Activated T-helper 17 cell treated with anti-CD3 and anti-CD28 coated beads, Interleukin-2, amount 50 U/mL, for 72 hours (primary cell): ENCODE measurements at regions not wholly inside any gene's neighbourhood (a gene's known extent, or its start where the extent isn't known, plus 50 kb on each side); places are given as distances from the start of the nearest gene placed in this dataset.
"Not testable (repeated sequence)": the region's sequence is repeated elsewhere in the genome, so short reads cannot be mapped to it uniquely, and the experiment has no call there.

Source experiments
- ATAC-seq: fragments of 150-1000 bp; cut with Tn5 transposase; replicated peaks from 2 replicates; pipeline ENCODE4 v1.10.0; 2021; ENCODE audit warnings: mild to moderate bottlenecking, moderate library complexity
- H3K27ac Mint-ChIP-seq: one replicate; pipeline ENCODE4 v1.8.0; 2022; ENCODE audit warnings: mixed read lengths
- H3K27me3 Mint-ChIP-seq: one replicate; pipeline ENCODE4 v1.8.0; 2022; ENCODE audit warnings: mixed read lengths
- H3K36me3 Mint-ChIP-seq: one replicate; pipeline ENCODE4 v1.8.0; 2022; ENCODE audit warnings: low read depth, mild to moderate bottlenecking, mixed read lengths
- H3K4me1 Mint-ChIP-seq: one replicate; pipeline ENCODE4 v1.8.0; 2022; ENCODE audit warnings: mixed read lengths
- H3K4me3 Mint-ChIP-seq: one replicate; pipeline ENCODE4 v1.8.0; 2022; ENCODE audit warnings: mild to moderate bottlenecking, mixed read lengths
- H3K9me3 Mint-ChIP-seq: one replicate; pipeline ENCODE4 v1.8.0; 2022; ENCODE audit warnings: mixed read lengths

DNA sequence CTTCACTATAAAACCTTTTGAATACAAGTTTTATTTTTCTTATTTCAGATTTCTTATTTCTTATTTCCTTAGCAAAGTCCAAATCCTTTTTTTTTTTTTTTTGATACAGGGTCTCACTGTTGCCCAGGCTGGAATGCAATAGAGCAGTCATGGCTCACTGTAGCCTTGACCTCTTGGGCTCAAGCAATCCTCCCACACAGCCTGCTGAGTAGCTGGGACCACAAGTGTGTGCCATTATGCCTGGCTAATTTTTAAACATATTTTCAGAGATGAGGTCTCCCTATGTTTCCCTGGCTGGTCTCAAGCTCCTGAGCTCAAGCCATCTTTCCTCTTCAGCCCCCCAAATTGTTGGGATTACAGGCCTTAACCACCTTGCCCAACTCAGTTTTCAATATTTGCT, 334.3 kb downstream of the DLEU7 start:
- no peak overlapping the region for H3K4me3 Mint-ChIP-seq
- H3K36me3 Mint-ChIP-seq: no peaks in the 10 kb centered on the region
- H3K27me3 Mint-ChIP-seq: no peaks in the 10 kb centered on the region
- no peaks in the 10 kb centered on the region for H3K4me1 Mint-ChIP-seq
- no peak for ATAC-seq
- no peak overlapping the region for H3K27ac Mint-ChIP-seq
- no peaks in the 10 kb centered on the region for H3K9me3 Mint-ChIP-seq

DNA sequence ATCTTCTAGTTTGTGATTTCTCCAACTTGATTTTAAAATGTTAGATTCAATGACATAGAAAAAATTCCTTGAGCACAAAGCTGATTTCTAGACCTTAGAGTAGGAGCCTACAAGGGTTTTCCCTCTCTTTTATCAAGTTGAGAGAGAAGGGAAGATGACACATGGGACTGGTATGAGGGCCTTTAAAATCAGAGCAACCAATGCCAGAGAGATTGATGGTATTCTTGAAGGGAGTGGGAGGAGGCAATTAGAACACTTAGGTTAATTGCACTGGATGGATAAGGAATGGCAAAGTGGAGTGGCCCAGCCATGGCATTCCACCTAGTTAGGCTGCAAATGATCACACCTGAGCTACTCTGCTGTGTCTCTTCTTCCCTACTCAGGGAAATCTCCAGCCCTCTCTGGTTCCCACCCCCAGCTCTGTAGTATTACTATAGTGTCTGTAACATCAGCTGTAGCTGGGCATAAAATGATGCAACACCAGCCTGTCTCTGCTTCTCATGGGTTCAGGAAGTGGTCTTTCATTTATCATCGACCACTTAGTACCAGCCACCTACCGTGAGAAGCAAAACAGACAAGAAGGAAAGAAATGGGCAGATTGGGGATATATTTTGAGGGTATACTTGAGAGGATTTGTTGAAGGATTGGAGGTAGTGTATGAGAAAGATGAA, 333.6 kb downstream of the DLEU7 start:
- H3K9me3 Mint-ChIP-seq: no peaks in the 10 kb centered on the region
- H3K27ac Mint-ChIP-seq: no peak overlapping the region
- no peaks in the 10 kb centered on the region for H3K27me3 Mint-ChIP-seq
- no peaks in the 10 kb centered on the region for H3K4me1 Mint-ChIP-seq
- no peak overlapping the region for H3K4me3 Mint-ChIP-seq
- no peak for ATAC-seq
- no peaks in the 10 kb centered on the region for H3K36me3 Mint-ChIP-seq

DNA sequence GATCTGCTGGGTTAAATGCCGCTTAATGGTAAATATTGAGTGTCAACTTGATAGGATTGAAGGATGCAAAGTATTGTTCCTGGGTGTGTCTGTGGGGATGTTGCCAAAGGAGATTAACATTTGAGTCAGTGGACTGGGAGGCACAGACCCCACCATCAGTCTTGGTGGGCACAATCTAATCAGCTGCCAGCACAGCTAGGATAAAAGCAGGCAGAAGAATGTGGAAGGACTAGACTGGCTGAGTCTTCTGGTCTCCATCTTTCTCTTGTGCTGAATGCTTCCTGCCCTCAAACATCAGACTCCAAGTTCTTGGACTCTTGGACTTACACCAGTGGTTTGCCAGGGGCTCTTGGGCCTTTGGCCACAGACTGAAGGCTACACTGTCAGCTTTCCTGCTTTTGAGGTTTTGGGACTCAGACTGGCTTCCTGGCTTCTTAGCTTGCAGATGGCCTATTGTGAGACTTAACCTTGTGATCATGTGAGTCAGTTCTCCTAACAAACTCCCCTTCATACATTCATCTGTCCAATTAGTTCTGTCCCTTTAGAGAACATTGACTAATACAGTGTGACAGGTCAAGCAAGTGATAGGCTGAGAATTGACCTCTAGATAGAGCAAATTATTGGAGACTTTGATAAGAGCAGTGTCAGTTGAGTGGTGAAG, 332.5 kb downstream of the DLEU7 start:
- not testable (repeated sequence) for H3K4me1 Mint-ChIP-seq, H3K27me3 Mint-ChIP-seq, ATAC-seq, H3K27ac Mint-ChIP-seq, H3K36me3 Mint-ChIP-seq, H3K9me3 Mint-ChIP-seq, H3K4me3 Mint-ChIP-seq

DNA sequence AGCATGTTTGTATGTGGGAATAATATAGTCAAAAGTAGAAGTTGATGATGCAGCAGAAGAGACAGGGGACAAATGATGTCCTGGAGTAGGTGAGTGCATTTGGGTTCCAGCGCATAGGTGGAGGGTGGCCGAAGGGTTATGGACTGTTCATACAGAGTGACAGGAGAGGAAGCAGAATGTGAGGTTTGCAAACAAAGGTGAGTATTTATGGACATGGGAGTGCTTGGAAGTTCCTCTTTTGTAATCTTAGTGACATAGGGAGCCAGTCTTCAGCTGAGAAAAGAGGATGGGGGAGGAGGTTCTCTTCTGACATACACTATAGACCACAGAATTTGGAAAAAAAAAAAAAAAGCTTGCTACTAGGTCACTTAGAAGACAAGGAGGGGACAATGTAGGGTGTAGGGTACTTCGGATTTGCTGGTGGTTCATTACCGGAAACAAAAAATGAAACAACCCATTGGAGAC, 331.6 kb downstream of the DLEU7 start:
- Mint-ChIP-seq H3K4me3 (no peak overlapping the region), H3K27ac (no peak overlapping the region), H3K36me3 (no peaks in the 10 kb centered on the region), H3K9me3 (no peaks in the 10 kb centered on the region), H3K27me3 (no peaks in the 10 kb centered on the region), H3K4me1 (no peaks in the 10 kb centered on the region)
- ATAC-seq: peak; percentile 53

DNA sequence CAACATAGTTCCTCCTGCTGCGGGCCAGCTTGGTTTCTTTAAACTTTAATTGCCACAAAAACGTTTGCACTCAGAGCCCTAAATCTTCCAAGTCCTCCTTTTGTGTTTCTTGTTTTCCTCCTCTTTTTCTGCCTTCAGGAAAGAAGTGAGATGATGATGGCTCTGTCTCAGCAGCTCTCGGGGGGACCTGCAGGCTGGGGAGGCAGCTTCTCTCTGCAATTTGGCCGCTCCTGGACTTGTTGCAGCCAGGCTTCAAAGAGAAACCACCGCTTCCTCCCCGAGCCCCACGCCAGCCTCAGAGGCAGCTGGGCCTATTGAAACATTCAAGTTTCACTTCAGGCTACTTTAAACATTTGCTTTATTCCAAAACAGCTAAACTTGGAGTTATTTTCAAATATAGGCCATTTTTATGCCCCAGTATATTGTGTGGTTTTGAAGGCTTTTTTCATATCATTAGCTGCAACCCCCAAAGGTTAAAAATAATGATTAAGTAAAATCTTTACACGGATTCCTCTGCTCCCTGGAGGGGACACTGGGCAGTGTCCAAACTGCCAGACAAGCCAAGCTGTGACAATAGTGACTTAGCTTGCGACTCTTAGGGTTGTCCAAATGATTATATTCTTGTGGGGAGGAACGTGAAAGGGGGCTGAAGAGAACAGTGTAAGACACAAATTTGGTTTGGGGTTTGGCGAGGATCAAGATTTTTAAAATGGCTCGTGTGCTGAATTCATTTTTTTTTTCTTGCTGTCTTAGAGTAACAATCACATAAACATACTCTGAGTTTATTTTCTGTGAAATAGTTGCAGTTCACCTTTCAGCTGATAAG, 330.8 kb downstream of the DLEU7 start:
- no peak overlapping the region for H3K27ac Mint-ChIP-seq
- ATAC-seq: peak; percentile 84
- no peaks in the 10 kb centered on the region for H3K36me3 Mint-ChIP-seq
- H3K27me3 Mint-ChIP-seq: no peaks in the 10 kb centered on the region
- H3K4me1 Mint-ChIP-seq: no peaks in the 10 kb centered on the region
- H3K9me3 Mint-ChIP-seq: no peaks in the 10 kb centered on the region
- H3K4me3 Mint-ChIP-seq: no peak overlapping the region

DNA sequence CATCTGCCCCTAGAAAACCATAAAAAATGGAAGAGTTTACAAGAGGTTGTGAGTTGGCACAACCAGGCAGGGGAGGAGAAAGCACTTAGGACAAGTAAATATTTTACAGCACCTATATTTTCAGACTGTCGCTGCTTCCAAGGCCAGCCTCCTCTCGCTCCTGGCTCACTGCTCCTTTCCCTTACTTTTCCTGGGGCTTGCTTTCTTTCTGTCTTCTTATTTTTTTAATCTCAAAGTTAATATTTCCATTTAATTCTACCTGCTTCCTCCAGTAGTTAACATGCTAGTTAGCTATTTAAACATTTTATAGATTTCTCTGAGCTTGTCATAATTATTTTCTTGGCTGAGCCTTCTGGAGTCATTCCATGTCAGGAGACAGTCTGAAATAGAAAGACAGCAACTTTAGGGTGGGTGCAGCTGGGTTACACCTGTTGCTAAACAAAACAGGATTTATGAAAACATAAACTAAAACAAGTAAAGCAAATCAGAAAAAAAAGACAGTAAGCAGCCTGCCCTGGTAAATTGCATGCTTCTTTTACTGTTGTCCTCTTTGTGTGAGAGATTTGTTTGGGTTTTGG, 330.1 kb downstream of the DLEU7 start:
- ATAC-seq: no peak
- Mint-ChIP-seq H3K4me1 (no peaks in the 10 kb centered on the region), H3K36me3 (no peaks in the 10 kb centered on the region), H3K9me3 (no peaks in the 10 kb centered on the region), H3K27me3 (no peaks in the 10 kb centered on the region), H3K4me3 (no peak overlapping the region), H3K27ac (no peak overlapping the region)

DNA sequence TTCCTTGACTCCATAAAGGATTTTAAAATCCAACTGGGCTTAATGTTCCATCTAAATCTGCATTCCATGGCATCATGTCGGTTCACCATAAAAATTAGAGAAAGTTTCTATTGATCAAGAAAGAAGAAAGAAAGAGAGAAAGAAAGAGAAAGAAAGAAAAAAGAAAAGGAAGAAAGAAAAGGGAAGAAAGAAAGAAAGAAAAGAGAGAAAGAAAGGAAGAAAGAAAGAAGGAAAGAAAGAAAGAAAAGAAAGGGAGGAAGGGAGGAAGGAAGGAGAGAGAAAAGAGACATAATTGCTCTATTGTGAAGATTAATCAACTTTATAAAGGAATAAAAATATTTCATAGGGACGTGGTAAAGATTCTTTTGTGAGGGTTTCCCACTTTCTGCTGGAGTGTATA, 329.2 kb downstream of the DLEU7 start:
- Mint-ChIP-seq H3K27me3 (no peaks in the 10 kb centered on the region), H3K4me1 (peaks cover 5% of the 10 kb centered on the region), H3K27ac (no peak overlapping the region), H3K36me3 (no peaks in the 10 kb centered on the region), H3K4me3 (no peak overlapping the region), H3K9me3 (no peaks in the 10 kb centered on the region)
- no peak for ATAC-seq

DNA sequence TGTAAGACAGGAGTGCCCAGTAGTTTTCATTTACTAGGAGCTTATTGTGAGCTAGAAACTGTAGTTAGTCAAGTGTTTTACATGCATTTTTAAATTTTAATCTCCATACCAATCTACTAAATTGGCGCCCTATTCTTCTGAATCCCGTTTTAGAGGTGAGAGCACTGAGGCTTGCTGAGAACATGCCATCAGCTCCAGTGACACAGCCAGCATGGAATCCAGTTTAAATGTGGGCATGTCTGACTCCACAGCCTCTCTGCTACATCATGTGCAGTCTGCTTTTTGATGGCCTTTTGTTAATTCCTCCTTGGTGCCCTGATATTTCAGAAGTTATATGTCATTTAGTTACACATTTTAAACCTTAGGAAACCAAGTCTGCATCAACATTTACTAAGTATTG, 325.4 kb downstream of the DLEU7 start:
- no peaks in the 10 kb centered on the region for H3K36me3 Mint-ChIP-seq
- no peak for ATAC-seq
- H3K27me3 Mint-ChIP-seq: no peaks in the 10 kb centered on the region
- H3K9me3 Mint-ChIP-seq: no peaks in the 10 kb centered on the region
- H3K27ac Mint-ChIP-seq: no peak overlapping the region
- no peak overlapping the region for H3K4me3 Mint-ChIP-seq
- peaks cover 7% of the 10 kb centered on the region for H3K4me1 Mint-ChIP-seq

DNA sequence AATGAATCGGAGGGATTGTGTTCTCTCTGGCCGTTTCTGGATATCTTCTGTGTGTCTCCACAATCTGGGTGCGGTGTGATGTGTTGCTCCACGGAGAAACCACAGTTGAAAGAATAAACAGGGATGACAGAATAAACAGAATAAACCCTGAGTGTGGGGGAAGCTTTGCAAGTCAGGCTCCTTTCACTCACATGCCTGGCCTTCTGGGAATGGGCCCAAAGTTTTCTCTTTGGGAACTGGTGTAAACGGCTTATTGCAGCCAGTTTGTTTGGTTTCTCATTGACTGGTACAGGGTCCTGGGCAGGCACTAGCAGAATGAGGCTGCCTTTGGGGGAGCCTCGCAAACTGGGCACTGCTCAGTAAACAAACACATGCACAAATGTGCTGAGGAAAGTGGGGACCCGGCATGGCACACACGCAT, 324.7 kb downstream of the DLEU7 start:
- no peaks in the 10 kb centered on the region for H3K9me3 Mint-ChIP-seq
- no peak overlapping the region for H3K4me3 Mint-ChIP-seq
- no peaks in the 10 kb centered on the region for H3K27me3 Mint-ChIP-seq
- ATAC-seq: no peak
- H3K36me3 Mint-ChIP-seq: no peaks in the 10 kb centered on the region
- peaks cover 7% of the 10 kb centered on the region for H3K4me1 Mint-ChIP-seq
- peak overlapping the region; percentile 23 for H3K27ac Mint-ChIP-seq

DNA sequence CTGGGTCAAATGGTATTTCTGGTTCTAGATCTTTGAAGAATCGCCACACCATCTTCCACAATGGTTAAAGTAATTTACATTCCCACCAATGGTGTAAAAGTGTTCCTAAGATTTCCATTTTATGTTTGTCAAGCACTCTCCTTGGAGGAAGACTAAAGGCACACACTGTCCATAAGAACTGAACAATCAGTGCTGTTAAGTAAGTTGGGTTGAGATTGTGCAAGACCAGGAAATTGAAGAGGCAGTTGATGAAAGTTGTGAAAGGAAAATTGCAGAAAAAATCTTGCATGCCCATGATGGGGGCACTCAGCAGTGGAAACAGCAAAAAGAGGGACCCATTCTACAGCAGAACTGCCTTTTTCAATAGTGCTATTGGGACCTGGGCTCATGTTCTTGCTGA, 323.6 kb downstream of the DLEU7 start:
- no peaks in the 10 kb centered on the region for H3K27me3 Mint-ChIP-seq
- peaks cover 7% of the 10 kb centered on the region for H3K4me1 Mint-ChIP-seq
- no peaks in the 10 kb centered on the region for H3K36me3 Mint-ChIP-seq
- no peak for ATAC-seq
- no peak overlapping the region for H3K27ac Mint-ChIP-seq
- H3K4me3 Mint-ChIP-seq: no peak overlapping the region
- no peaks in the 10 kb centered on the region for H3K9me3 Mint-ChIP-seq

DNA sequence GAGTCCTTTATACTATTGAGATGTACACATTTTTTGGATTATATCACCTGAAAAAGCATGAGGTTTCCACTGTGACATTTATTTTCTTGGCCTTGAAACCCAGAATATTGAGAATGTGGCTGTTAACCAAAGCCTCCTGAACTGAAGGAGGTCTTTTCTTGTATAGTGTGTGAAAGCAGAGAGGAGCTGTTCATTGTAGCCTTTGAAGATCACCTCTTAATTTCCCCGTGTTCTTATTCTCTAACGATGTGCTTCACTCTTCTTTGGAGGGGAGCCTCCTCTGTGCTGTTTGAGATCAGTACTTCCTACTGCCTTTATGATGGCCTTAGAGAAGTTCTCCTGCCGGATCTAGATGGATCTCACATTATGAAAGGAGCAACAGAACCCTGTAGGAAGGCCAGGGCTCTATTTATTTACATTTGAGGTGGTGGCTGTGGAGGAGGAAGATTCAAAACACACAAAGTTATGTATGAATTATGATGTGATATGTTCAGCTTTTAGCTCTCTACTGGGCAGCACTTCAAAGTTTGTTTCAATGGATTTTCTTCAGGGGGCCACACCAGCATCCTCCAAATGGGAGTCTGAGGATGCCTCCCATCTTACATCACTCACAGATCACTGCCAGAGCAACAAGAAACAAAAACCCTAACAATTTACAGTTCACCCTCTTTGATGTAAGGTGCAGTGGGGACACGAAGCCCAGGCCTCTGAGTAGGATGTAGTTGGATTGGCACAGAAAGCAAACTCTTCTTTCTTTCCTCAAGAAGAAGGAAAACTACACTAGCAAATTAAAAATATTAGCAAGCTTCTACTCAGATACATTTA, 322.3 kb downstream of the DLEU7 start:
- no peak overlapping the region for H3K4me3 Mint-ChIP-seq
- H3K4me1 Mint-ChIP-seq: peaks cover 9% of the 10 kb centered on the region
- H3K9me3 Mint-ChIP-seq: no peaks in the 10 kb centered on the region
- no peaks in the 10 kb centered on the region for H3K27me3 Mint-ChIP-seq
- no peak overlapping the region for H3K27ac Mint-ChIP-seq
- ATAC-seq: no peak
- no peaks in the 10 kb centered on the region for H3K36me3 Mint-ChIP-seq

DNA sequence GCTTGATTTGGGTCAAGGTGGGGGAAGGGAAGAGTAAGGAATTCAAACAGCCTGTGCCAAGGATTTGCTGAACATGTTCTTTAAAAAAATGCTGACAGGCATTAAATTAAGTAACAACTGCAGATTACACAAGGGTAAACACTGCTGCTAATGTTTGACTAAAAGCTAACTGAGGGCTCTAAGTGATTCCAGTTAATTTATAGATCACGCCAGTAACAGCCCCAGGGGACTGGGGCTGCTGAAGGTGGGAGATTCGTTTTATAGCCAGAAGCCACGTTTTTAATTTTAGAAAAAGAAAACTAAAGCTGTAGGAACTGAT, 321.7 kb downstream of the DLEU7 start:
- no peaks in the 10 kb centered on the region for H3K9me3 Mint-ChIP-seq
- no peaks in the 10 kb centered on the region for H3K27me3 Mint-ChIP-seq
- H3K36me3 Mint-ChIP-seq: no peaks in the 10 kb centered on the region
- no peak overlapping the region for H3K27ac Mint-ChIP-seq
- no peak overlapping the region for H3K4me3 Mint-ChIP-seq
- H3K4me1 Mint-ChIP-seq: peaks cover 14% of the 10 kb centered on the region
- no peak for ATAC-seq

DNA sequence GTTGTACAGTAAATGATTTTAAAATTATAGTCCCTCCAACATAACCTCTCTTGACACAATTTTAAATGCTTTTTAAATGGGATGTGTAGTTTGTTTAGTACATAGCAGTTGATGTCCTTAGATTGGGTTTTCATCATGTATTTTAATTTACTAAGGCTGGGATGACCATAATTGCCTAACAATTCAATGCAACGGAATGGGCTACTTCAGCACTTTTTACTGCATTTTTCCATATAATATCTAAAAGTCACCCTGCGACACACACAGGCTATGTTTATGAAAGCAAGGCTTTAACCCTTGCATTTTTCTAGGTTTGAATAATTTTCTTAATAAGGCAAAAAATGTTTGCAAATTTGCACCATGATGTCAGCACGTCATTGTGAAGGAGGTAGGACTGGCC, 321.0 kb downstream of the DLEU7 start:
- no peak overlapping the region for H3K27ac Mint-ChIP-seq
- H3K27me3 Mint-ChIP-seq: no peaks in the 10 kb centered on the region
- no peak overlapping the region for H3K4me3 Mint-ChIP-seq
- no peaks in the 10 kb centered on the region for H3K36me3 Mint-ChIP-seq
- ATAC-seq: no peak
- peaks cover 17% of the 10 kb centered on the region for H3K4me1 Mint-ChIP-seq
- H3K9me3 Mint-ChIP-seq: no peaks in the 10 kb centered on the region

DNA sequence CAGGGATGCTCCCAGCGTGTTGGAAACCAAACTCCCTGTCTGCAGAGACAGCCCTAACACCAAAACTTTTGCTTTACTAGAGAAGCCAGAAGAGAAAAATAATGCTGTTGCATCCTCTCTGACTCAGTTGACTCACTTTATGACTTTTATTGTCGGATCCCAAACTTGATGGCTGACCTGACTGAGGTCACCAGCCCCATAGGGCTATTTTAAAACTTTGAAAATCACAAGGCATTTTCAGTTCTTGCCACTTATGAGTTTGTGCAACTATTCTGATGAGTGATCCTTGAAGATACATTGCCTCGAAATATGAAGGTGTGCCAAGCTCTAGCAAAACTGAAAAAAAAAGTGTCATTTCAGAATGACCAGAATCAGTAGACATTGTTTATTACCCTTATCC, 320.2 kb downstream of the DLEU7 start:
- H3K4me1 Mint-ChIP-seq: peaks cover 24% of the 10 kb centered on the region
- peak; percentile 54 for ATAC-seq
- H3K4me3 Mint-ChIP-seq: no peak overlapping the region
- no peaks in the 10 kb centered on the region for H3K36me3 Mint-ChIP-seq
- no peaks in the 10 kb centered on the region for H3K9me3 Mint-ChIP-seq
- H3K27ac Mint-ChIP-seq: no peak overlapping the region
- no peaks in the 10 kb centered on the region for H3K27me3 Mint-ChIP-seq
